OCI-LY1 (cell line): ENCODE measurements at regions not wholly inside any gene's neighbourhood (a gene's known extent, or its start where the extent isn't known, plus 50 kb on each side); places are given as distances from the start of the nearest gene placed in this dataset.

Experiments
- H2AFZ ChIP-seq: fragments of 200-600 bp; sonication (generic), shearing (Covaris generic); 2 replicates; pipeline ENCODE4 v1.6.0; 2014; ENCODE audit warnings: antibody characterized with exemption, mild to moderate bottlenecking, low read length
- H3F3A ChIP-seq: fragments of 200-600 bp; sonication (generic), shearing (Covaris generic); 2 replicates; pipeline ENCODE4 v1.6.0; 2014; ENCODE audit warnings: mild to moderate bottlenecking, antibody characterized with exemption, low read length, moderate library complexity; ENCODE audit not compliant: insufficient read depth
- H3K27ac ChIP-seq: fragments of 200-600 bp; sonication (generic); 2 replicates; pipeline ENCODE4 v1.5.1; 2014; ENCODE audit warnings: low read length, mixed run types, mild to moderate bottlenecking, low read depth; ENCODE audit not compliant: poor library complexity, severe bottlenecking
- H3K27me3 ChIP-seq: fragments of 200-600 bp; sonication (generic); 2 replicates; pipeline ENCODE4 v1.6.0; 2014; ENCODE audit warnings: antibody characterized with exemption, mild to moderate bottlenecking, low read length, moderate library complexity; ENCODE audit not compliant: insufficient read depth
- H3K36me3 ChIP-seq: fragments of 200-600 bp; sonication (generic); 2 replicates; pipeline ENCODE4 v1.6.1; 2014; ENCODE audit warnings: mild to moderate bottlenecking, antibody characterized with exemption, low read length, moderate library complexity, mixed read lengths; ENCODE audit not compliant: insufficient read depth
- H3K4me1 ChIP-seq: fragments of 200-600 bp; sonication (generic); 2 replicates; pipeline ENCODE4 v1.5.1; 2014; ENCODE audit warnings: mild to moderate bottlenecking, low read length, moderate library complexity; ENCODE audit not compliant: insufficient read depth, severe bottlenecking
- H3K4me2 ChIP-seq: fragments of 200-600 bp; sonication (generic), shearing (Covaris generic); 2 replicates; pipeline ENCODE4 v1.6.1; 2014; ENCODE audit warnings: low read length
- H3K4me3 ChIP-seq: fragments of 200-600 bp; sonication (generic); 2 replicates; pipeline ENCODE4 v1.5.1; 2014; ENCODE audit warnings: low read length, low read depth, mild to moderate bottlenecking, mixed read lengths; ENCODE audit not compliant: poor library complexity, severe bottlenecking
- H3K79me2 ChIP-seq: fragments of 200-600 bp; shearing (Covaris generic); 2 replicates; pipeline ENCODE4 v1.6.1; 2016; ENCODE audit warnings: mixed run types, low read length, mixed read lengths; ENCODE audit not compliant: insufficient read depth
- H3K9ac ChIP-seq: fragments of 200-600 bp; sonication (generic), shearing (Covaris generic); 2 replicates; pipeline ENCODE4 v1.6.1; 2014; ENCODE audit warnings: mild to moderate bottlenecking, low read length, mixed read lengths
- H3K9me2 ChIP-seq: fragments of 200-600 bp; sonication (generic), shearing (Covaris generic); 2 replicates; pipeline ENCODE4 v1.6.1; 2014; ENCODE audit warnings: low read depth, mild to moderate bottlenecking, low read length, mixed read lengths
- H3K9me3 ChIP-seq: fragments of 200-600 bp; shearing (Covaris generic); 2 replicates; pipeline ENCODE4 v1.6.1; 2014; ENCODE audit warnings: low read length, mixed read lengths
- H4K20me1 ChIP-seq: fragments of 200-600 bp; sonication (generic), shearing (Covaris generic); 2 replicates; pipeline ENCODE4 v1.6.0; 2016; ENCODE audit warnings: mild to moderate bottlenecking, low read length; ENCODE audit not compliant: insufficient read depth
- CTCF ChIP-seq: fragments of 200-600 bp; sonication (generic), shearing (Covaris generic); IDR thresholded peaks from 2 replicates; pipeline ENCODE4 v1.5.1; 2017; ENCODE audit warnings: mild to moderate bottlenecking, antibody characterized with exemption, low read length, moderate library complexity, mixed read lengths
- EZH2 ChIP-seq: fragments of 200-600 bp; sonication (generic), shearing (Covaris generic); IDR thresholded peaks from 2 replicates; pipeline ENCODE4 v1.8.0; 2017; ENCODE audit warnings: borderline replicate concordance, mixed run types, mild to moderate bottlenecking, antibody characterized with exemption, low read length, moderate library complexity, mixed read lengths

GRCh38 chr20:53658973-53659372 lies 65.3 kb upstream of the ZNF217 start:
- Histone ChIP-seq H3F3A (no peaks in the 10 kb centered on the region), H3K9me2 (no peaks in the 10 kb centered on the region), H3K27ac (peak overlapping the region; percentile 94), H3K36me3 (no peaks in the 10 kb centered on the region), H4K20me1 (no peaks in the 10 kb centered on the region), H3K4me3 (no peak overlapping the region), H3K9ac (no peak overlapping the region), H3K27me3 (no peaks in the 10 kb centered on the region), H3K9me3 (no peaks in the 10 kb centered on the region), H3K4me1 (peaks cover 84% of the 10 kb centered on the region), H3K4me2 (no peak overlapping the region), H3K79me2 (no peaks in the 10 kb centered on the region), H2AFZ (no peak overlapping the region)
- TF ChIP-seq EZH2, result no peak
- TF ChIP-seq CTCF, result no peak

GRCh38 chr20:53658322-53658721 lies 64.7 kb upstream of the ZNF217 start:
- no peaks in the 10 kb centered on the region for H3K79me2 ChIP-seq
- H3K9ac ChIP-seq, result no peak overlapping the region
- no peaks in the 10 kb centered on the region for H3K27me3 ChIP-seq
- H3K4me1 ChIP-seq, result peaks cover 88% of the 10 kb centered on the region
- H4K20me1 ChIP-seq, result no peaks in the 10 kb centered on the region
- no peak overlapping the region for H3K4me3 ChIP-seq
- peak overlapping the region; percentile 94 for H3K27ac ChIP-seq
- TF ChIP-seq CTCF (no peak), EZH2 (no peak)
- H3K9me3 ChIP-seq, result no peaks in the 10 kb centered on the region
- H3K9me2 ChIP-seq, result no peaks in the 10 kb centered on the region
- no peaks in the 10 kb centered on the region for H3F3A ChIP-seq
- no peak overlapping the region for H3K4me2 ChIP-seq
- H2AFZ ChIP-seq, result no peak overlapping the region
- no peaks in the 10 kb centered on the region for H3K36me3 ChIP-seq

- Histone ChIP-seq H3K4me1 (peaks cover 93% of the 10 kb centered on the region), H3K4me2 (peak overlapping the region; percentile 16; the same call in 1 of the 2 replicates), H2AFZ (no peak overlapping the region), H3K79me2 (no peaks in the 10 kb centered on the region), H3F3A (no peaks in the 10 kb centered on the region), H3K9me2 (no peaks in the 10 kb centered on the region), H4K20me1 (no peaks in the 10 kb centered on the region), H3K27ac (peak overlapping the region; percentile 94), H3K9ac (no peak overlapping the region), H3K4me3 (no peak overlapping the region), H3K27me3 (no peaks in the 10 kb centered on the region), H3K9me3 (no peaks in the 10 kb centered on the region), H3K36me3 (no peaks in the 10 kb centered on the region)
- TF ChIP-seq CTCF, result no peak
- no peak for TF ChIP-seq EZH2
These were observed 64.1 kb upstream of the ZNF217 start for GRCh38 chr20:53657732-53658131.
